ENCODE measurements at regions not wholly inside any gene's neighbourhood (a gene's known extent, or its start where the extent isn't known, plus 50 kb on each side); places are given as distances from the start of the nearest gene placed in this dataset.

GRCh38 chr21:15119486-15119885 is 54.7 kb upstream of the NRIP1 start:
- no peak overlapping the region for H3K9ac ChIP-seq (ENCODE audit: low read length)
- DNase-seq = no peak
- no peaks in the 10 kb centered on the region for H3K27me3 ChIP-seq (ENCODE audit: insufficient read depth, low read length)
- no peak overlapping the region for H3K27ac ChIP-seq (ENCODE audit: low read depth, low read length)
- H3K18ac ChIP-seq (ENCODE audit: low read length) = no peak overlapping the region
- H2BK12ac ChIP-seq (ENCODE audit: low read length) = no peak overlapping the region
- H2BK120ac ChIP-seq (ENCODE audit: insufficient read depth, low read length, poor library complexity) = no peak overlapping the region
- H2BK5ac ChIP-seq (ENCODE audit: low read depth, low read length, poor library complexity) = no peak overlapping the region
- H4K12ac ChIP-seq (ENCODE audit: low read depth, low read length) = no peak overlapping the region
- no peak overlapping the region for H3K14ac ChIP-seq (ENCODE audit: low read length)
- no peaks in the 10 kb centered on the region for H3K79me2 ChIP-seq (ENCODE audit: control insufficient read depth, insufficient read depth, low read length, poor library complexity)
- H4K8ac ChIP-seq (ENCODE audit: low read depth, low read length) = no peak overlapping the region
- H4K91ac ChIP-seq (ENCODE audit: low read depth, low read length) = no peak overlapping the region
- no peak overlapping the region for H2AFZ ChIP-seq (ENCODE audit: insufficient read depth, low read length, poor library complexity)
- H3K79me1 ChIP-seq (ENCODE audit: low read length) = no peaks in the 10 kb centered on the region
- no peak overlapping the region for H3K23ac ChIP-seq (ENCODE audit: low read length)
- no peaks in the 10 kb centered on the region for H3K36me3 ChIP-seq (ENCODE audit: control insufficient read depth in 1 of 2, insufficient read depth in 2 of 2, low read length in 2 of 2)
- peaks cover 1% of the 10 kb centered on the region for H3K9me3 ChIP-seq (ENCODE audit: insufficient read depth, low read depth, low read length)
- H3K4me1 ChIP-seq (ENCODE audit: control insufficient read depth in 1 of 2, insufficient read depth in 2 of 2, low read length in 2 of 2) = peaks cover 0 to 4% of the 10 kb centered on the region in 2 experiments
- WGBS (ENCODE audit: extremely low coverage, insufficient coverage, insufficient read length) = no CpG with 5 or more reads among the region's 3 CpGs
- no peak overlapping the region for H3K4me3 ChIP-seq (ENCODE audit: low read depth, low read length)
- no peak overlapping the region for H2AK5ac ChIP-seq (ENCODE audit: low read length)
- no peak overlapping the region for H3K4ac ChIP-seq (ENCODE audit: low read depth, low read length)
- H3K4me2 ChIP-seq (ENCODE audit: low read length) = no peak overlapping the region

GRCh38 chr21:15121097-15121654 is 56.4 kb upstream of the NRIP1 start:
- no CpG with 5 or more reads among the region's 5 CpGs for WGBS (ENCODE audit: extremely low coverage, insufficient coverage, insufficient read length)

GRCh38 chr21:15121655-15122120 is 56.9 kb upstream of the NRIP1 start:
- Histone ChIP-seq H3K4me1 (ENCODE audit: control insufficient read depth in 1 of 2, insufficient read depth in 2 of 2, low read length in 2 of 2) (peaks cover 0 to 6% of the 10 kb centered on the region in 2 experiments), H3K27me3 (ENCODE audit: insufficient read depth, low read length) (no peaks in the 10 kb centered on the region), H2BK12ac (ENCODE audit: low read length) (no peak overlapping the region), H2BK120ac (ENCODE audit: insufficient read depth, low read length, poor library complexity) (no peak overlapping the region), H2AFZ (ENCODE audit: insufficient read depth, low read length, poor library complexity) (peak overlapping the region; percentile 21), H2BK5ac (ENCODE audit: low read depth, low read length, poor library complexity) (no peak overlapping the region), H3K18ac (ENCODE audit: low read length) (no peak overlapping the region), H4K12ac (ENCODE audit: low read depth, low read length) (no peak overlapping the region), H4K8ac (ENCODE audit: low read depth, low read length) (no peak overlapping the region), H3K23ac (ENCODE audit: low read length) (no peak overlapping the region), H3K9me3 (ENCODE audit: insufficient read depth, low read depth, low read length) (peaks cover 1% of the 10 kb centered on the region), H3K79me2 (ENCODE audit: control insufficient read depth, insufficient read depth, low read length, poor library complexity) (no peaks in the 10 kb centered on the region), H3K4ac (ENCODE audit: low read depth, low read length) (no peak overlapping the region), H3K79me1 (ENCODE audit: low read length) (no peaks in the 10 kb centered on the region), H3K27ac (ENCODE audit: low read depth, low read length) (no peak overlapping the region), H3K4me3 (ENCODE audit: low read depth, low read length) (no peak overlapping the region), H4K91ac (ENCODE audit: low read depth, low read length) (no peak overlapping the region), H3K36me3 (ENCODE audit: control insufficient read depth in 1 of 2, insufficient read depth in 2 of 2, low read length in 2 of 2) (no peaks in the 10 kb centered on the region), H2AK5ac (ENCODE audit: low read length) (no peak overlapping the region), H3K9ac (ENCODE audit: low read length) (no peak overlapping the region), H3K4me2 (ENCODE audit: low read length) (no peak overlapping the region), H3K14ac (ENCODE audit: low read length) (no peak overlapping the region)
- DNase-seq = no peak
- no CpG with 5 or more reads among the region's 3 CpGs for WGBS (ENCODE audit: extremely low coverage, insufficient coverage, insufficient read length)

More at GRCh38 chr21:15121097-15121654, 56.4 kb upstream of the NRIP1 start:
- Histone ChIP-seq H3K9ac (ENCODE audit: low read length) (no peak overlapping the region), H2AFZ (ENCODE audit: insufficient read depth, low read length, poor library complexity) (peak overlapping the region; percentile 21), H3K14ac (ENCODE audit: low read length) (no peak overlapping the region), H4K12ac (ENCODE audit: low read depth, low read length) (no peak overlapping the region), H3K18ac (ENCODE audit: low read length) (no peak overlapping the region), H3K9me3 (ENCODE audit: insufficient read depth, low read depth, low read length) (peaks cover 1% of the 10 kb centered on the region), H3K4ac (ENCODE audit: low read depth, low read length) (no peak overlapping the region), H2BK12ac (ENCODE audit: low read length) (no peak overlapping the region), H2BK5ac (ENCODE audit: low read depth, low read length, poor library complexity) (no peak overlapping the region), H3K4me3 (ENCODE audit: low read depth, low read length) (no peak overlapping the region), H3K79me1 (ENCODE audit: low read length) (no peaks in the 10 kb centered on the region), H3K36me3 (ENCODE audit: control insufficient read depth in 1 of 2, insufficient read depth in 2 of 2, low read length in 2 of 2) (no peaks in the 10 kb centered on the region), H3K4me1 (ENCODE audit: control insufficient read depth in 1 of 2, insufficient read depth in 2 of 2, low read length in 2 of 2) (peaks cover 0 to 6% of the 10 kb centered on the region in 2 experiments), H2AK5ac (ENCODE audit: low read length) (no peak overlapping the region), H2BK120ac (ENCODE audit: insufficient read depth, low read length, poor library complexity) (no peak overlapping the region), H3K79me2 (ENCODE audit: control insufficient read depth, insufficient read depth, low read length, poor library complexity) (no peaks in the 10 kb centered on the region), H4K91ac (ENCODE audit: low read depth, low read length) (no peak overlapping the region), H3K27me3 (ENCODE audit: insufficient read depth, low read length) (no peaks in the 10 kb centered on the region), H3K4me2 (ENCODE audit: low read length) (no peak overlapping the region), H3K27ac (ENCODE audit: low read depth, low read length) (no peak overlapping the region), H3K23ac (ENCODE audit: low read length) (no peak overlapping the region), H4K8ac (ENCODE audit: low read depth, low read length) (no peak overlapping the region)
- no peak for DNase-seq

GRCh38 chr21:15122241-15122640 is 57.4 kb upstream of the NRIP1 start:
- Histone ChIP-seq H3K18ac (ENCODE audit: low read length) (no peak overlapping the region), H2BK5ac (ENCODE audit: low read depth, low read length, poor library complexity) (no peak overlapping the region), H3K36me3 (ENCODE audit: control insufficient read depth in 1 of 2, insufficient read depth in 2 of 2, low read length in 2 of 2) (no peaks in the 10 kb centered on the region), H2AFZ (ENCODE audit: insufficient read depth, low read length, poor library complexity) (no peak overlapping the region), H3K4me1 (ENCODE audit: control insufficient read depth in 1 of 2, insufficient read depth in 2 of 2, low read length in 2 of 2) (peaks cover 0 to 6% of the 10 kb centered on the region in 2 experiments), H3K27ac (ENCODE audit: low read depth, low read length) (no peak overlapping the region), H2BK12ac (ENCODE audit: low read length) (no peak overlapping the region), H4K12ac (ENCODE audit: low read depth, low read length) (no peak overlapping the region), H3K27me3 (ENCODE audit: insufficient read depth, low read length) (no peaks in the 10 kb centered on the region), H3K4ac (ENCODE audit: low read depth, low read length) (no peak overlapping the region), H3K4me2 (ENCODE audit: low read length) (no peak overlapping the region), H3K9me3 (ENCODE audit: insufficient read depth, low read depth, low read length) (peaks cover 1% of the 10 kb centered on the region), H3K79me2 (ENCODE audit: control insufficient read depth, insufficient read depth, low read length, poor library complexity) (no peaks in the 10 kb centered on the region), H2BK120ac (ENCODE audit: insufficient read depth, low read length, poor library complexity) (no peak overlapping the region), H3K4me3 (ENCODE audit: low read depth, low read length) (no peak overlapping the region), H2AK5ac (ENCODE audit: low read length) (no peak overlapping the region), H3K9ac (ENCODE audit: low read length) (no peak overlapping the region), H4K8ac (ENCODE audit: low read depth, low read length) (no peak overlapping the region), H4K91ac (ENCODE audit: low read depth, low read length) (no peak overlapping the region), H3K23ac (ENCODE audit: low read length) (no peak overlapping the region), H3K79me1 (ENCODE audit: low read length) (no peaks in the 10 kb centered on the region), H3K14ac (ENCODE audit: low read length) (no peak overlapping the region)
- no peak for DNase-seq
- no CpG with 5 or more reads among the region's 4 CpGs for WGBS (ENCODE audit: extremely low coverage, insufficient coverage, insufficient read length)

Data from trophoblast cell (in vitro differentiated cells and primary cell).